ENCODE measurements at regions not wholly inside any gene's neighbourhood (a gene's known extent, or its start where the extent isn't known, plus 50 kb on each side); places are given as distances from the start of the nearest gene placed in this dataset.

DNA sequence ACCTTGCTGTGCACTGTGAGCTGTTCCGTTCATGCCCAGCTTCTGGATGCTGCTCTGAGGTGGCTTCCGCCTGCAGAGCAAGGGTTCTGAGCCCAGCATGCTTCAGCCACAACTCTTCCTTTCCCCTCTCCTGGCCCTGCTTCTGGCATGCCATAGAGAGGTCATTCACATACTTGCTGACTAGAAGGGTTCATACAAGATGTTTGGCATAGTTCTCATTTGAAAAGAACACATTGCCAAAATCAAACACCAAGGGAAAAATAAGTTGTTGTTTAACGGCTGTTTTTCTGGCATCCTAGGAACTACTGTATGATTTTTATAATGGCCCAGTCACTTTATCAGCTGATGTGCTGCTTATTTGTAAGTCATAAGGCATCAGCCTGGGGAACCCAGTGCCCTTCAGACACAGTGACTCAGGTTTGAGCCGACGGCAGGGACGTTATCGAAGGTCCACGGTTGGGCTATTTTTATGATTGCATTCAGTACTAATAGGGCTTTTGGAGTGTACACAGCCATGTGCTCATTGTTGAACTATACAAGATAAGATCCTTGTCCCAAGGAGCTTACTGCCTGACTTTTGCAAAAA, 53.9 kb upstream of the CTAGE1 start:
- ATAC-seq = no peak
- DNase-seq = no peak
- no peak overlapping the region for H3K4me3 ChIP-seq
- no peaks in the 10 kb centered on the region for H3K36me3 ChIP-seq (ENCODE audit: low read depth)
- intact Hi-C loops (cut with DNase I, micrococcal nuclease) = no loop called here
- peaks cover 5% of the 10 kb centered on the region for H3K4me1 ChIP-seq (ENCODE audit: low read depth)
- TF ChIP-seq, protein P1, sequence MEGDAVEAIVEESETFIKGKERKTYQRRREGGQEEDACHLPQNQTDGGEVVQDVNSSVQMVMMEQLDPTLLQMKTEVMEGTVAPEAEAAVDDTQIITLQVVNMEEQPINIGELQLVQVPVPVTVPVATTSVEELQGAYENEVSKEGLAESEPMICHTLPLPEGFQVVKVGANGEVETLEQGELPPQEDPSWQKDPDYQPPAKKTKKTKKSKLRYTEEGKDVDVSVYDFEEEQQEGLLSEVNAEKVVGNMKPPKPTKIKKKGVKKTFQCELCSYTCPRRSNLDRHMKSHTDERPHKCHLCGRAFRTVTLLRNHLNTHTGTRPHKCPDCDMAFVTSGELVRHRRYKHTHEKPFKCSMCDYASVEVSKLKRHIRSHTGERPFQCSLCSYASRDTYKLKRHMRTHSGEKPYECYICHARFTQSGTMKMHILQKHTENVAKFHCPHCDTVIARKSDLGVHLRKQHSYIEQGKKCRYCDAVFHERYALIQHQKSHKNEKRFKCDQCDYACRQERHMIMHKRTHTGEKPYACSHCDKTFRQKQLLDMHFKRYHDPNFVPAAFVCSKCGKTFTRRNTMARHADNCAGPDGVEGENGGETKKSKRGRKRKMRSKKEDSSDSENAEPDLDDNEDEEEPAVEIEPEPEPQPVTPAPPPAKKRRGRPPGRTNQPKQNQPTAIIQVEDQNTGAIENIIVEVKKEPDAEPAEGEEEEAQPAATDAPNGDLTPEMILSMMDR (IDR thresholded peaks at IDR 0.05) = no peak
- no peaks in the 10 kb centered on the region for H3K9me3 ChIP-seq

DNA sequence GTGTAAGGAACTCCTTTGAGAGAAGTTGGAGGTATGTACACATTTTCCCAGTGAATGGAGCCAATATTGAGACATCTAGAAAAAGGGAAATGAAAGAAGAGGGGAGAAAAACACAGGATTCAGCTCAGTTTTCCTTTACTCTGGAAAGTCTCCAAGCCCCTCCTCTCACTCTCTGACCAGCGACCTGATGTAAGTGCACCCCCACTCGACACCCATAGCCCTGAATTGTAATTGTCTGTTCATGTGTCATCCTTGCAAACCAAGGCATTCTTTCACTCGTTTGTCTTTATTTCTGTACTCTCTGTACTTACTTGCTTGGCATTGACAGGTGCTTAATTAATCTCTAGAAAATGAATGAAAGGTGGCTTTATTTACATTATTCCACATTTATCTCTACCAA, 55.7 kb upstream of the CTAGE1 start:
- Histone ChIP-seq H3K4me1 (ENCODE audit: low read depth) (no peaks in the 10 kb centered on the region), H3K4me3 (no peak overlapping the region), H3K9me3 (no peaks in the 10 kb centered on the region), H3K36me3 (ENCODE audit: low read depth) (no peaks in the 10 kb centered on the region)
- ATAC-seq (no peak), DNase-seq (no peak)
- intact Hi-C loops (cut with DNase I, micrococcal nuclease) = no loop called here
- TF ChIP-seq, protein P1 (IDR thresholded peaks at IDR 0.05) = no peak

DNA sequence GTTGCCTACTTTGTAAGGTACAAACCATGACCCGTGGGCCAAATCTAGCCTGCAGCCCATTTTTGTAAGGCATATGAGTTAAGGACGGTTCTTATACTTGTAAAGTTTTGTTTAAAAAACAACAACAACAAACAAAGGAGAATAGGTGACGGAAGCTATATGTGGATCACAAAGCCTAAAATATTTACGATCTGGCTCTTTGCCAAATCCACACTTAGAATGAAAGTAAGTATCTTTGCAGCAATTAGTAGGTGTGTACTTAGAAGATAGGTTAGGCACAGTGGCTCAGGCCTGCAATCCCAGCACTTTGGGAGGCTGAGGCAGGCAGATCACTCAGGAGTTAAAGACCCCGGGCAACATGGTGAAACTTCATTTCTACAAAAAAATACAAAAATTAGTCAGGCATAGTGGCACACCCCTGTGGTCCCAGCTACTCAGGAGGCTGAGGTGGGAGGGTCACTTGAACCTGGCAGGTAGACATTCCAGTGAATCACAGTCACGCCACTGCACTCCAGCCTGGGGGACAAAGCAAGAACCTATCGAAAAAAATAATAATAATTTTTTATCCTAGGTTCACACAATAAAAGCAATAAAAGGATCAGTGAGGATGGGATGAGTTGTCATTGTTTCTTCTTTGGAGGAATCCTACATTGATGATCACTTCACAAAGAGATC, 57.8 kb upstream of the CTAGE1 start:
- ATAC-seq (no peak), DNase-seq (no peak)
- H3K4me3 ChIP-seq = no peak overlapping the region
- TF ChIP-seq, protein P1 (IDR thresholded peaks at IDR 0.05) = no peak
- H3K36me3 ChIP-seq (ENCODE audit: low read depth) = no peaks in the 10 kb centered on the region
- no peaks in the 10 kb centered on the region for H3K4me1 ChIP-seq (ENCODE audit: low read depth)
- H3K9me3 ChIP-seq = no peaks in the 10 kb centered on the region
- intact Hi-C loops (cut with DNase I, micrococcal nuclease) = no loop called here

DNA sequence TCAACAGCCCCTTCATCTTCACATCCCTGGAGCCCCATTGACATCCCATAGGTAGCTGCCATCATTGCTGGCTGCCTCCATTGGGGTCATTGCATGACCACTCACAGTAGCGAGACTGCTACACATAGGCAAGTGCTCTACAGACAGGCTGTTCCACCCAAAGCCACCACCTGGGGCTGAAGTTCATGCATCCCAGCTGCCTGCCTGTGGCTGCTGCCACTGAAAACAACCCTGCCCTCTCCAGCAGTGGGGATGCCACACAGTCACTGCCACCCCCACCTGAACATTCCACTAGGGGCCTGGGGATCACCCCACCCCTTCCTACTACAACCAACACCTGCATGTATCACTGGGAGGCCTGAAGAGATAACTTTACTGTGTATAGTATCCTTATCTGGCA, 59.5 kb upstream of the CTAGE1 start:
- DNase-seq = no peak
- Histone ChIP-seq H3K4me3 (no peak overlapping the region), H3K4me1 (ENCODE audit: low read depth) (no peaks in the 10 kb centered on the region), H3K36me3 (ENCODE audit: low read depth) (no peaks in the 10 kb centered on the region), H3K9me3 (no peaks in the 10 kb centered on the region)
- TF ChIP-seq, protein P1 (IDR thresholded peaks at IDR 0.05) = no peak
- no peak for ATAC-seq
- intact Hi-C loops (cut with DNase I, micrococcal nuclease) = no loop called here

DNA sequence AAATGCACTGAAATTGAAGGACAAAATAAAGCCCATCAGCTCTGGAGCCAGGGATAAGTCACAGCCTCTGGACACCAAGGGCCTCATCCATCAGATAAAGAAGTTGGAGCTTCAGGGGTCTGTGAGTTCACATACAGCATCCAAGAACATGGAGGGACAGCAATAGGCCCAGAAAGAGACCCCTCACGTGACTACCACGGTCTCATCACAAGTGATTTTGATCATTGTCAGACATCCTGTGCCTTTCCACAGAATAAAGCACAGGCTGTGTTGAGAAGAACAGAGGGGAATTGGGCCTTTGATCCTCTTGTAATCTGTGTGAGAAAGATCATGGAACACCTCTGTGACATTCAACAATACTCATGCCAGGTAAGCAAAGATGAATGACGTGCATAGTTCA, 65.2 kb upstream of the CTAGE1 start:
- DNase-seq (no peak), ATAC-seq (no peak)
- no peaks in the 10 kb centered on the region for H3K9me3 ChIP-seq
- intact Hi-C loops (cut with DNase I, micrococcal nuclease) = no loop called here
- TF ChIP-seq, protein P1 (IDR thresholded peaks at IDR 0.05) = no peak
- H3K4me3 ChIP-seq = no peak overlapping the region
- no peaks in the 10 kb centered on the region for H3K4me1 ChIP-seq (ENCODE audit: low read depth)
- no peaks in the 10 kb centered on the region for H3K36me3 ChIP-seq (ENCODE audit: low read depth)

Data from mucosa of descending colon (tissue), 3 donors.